ENCODE measurements at regions not wholly inside any gene's neighbourhood (a gene's known extent, or its start where the extent isn't known, plus 50 kb on each side); places are given as distances from the start of the nearest gene placed in this dataset.

DNA sequence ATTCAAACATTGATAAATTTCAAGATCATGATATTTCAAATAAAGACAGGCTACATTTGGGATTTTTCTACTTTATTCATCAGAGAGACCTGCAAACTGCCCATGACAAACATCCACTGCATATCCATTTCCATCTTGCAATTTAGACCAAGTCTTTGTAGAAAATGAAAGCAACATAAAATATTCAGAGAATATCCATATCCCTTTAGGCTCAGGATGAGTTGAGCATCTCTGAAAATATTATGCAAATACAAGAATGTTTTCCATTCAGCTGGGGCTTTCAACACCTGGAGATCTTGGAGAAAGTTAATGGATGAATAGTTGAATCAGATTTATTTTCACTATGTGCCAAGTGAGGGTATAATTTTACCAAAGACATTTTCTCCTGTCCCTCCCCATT is 103.4 kb downstream of the TUSC7 start:
- TF ChIP-seq CTCF (IDR thresholded peaks at IDR 0.05) (no peak), POLR2A (IDR thresholded peaks at IDR 0.05) (no peak)

All from adrenal gland (tissue), 5 donors.